GM12872 (cell line): ENCODE measurements at regions not wholly inside any gene's neighbourhood (a gene's known extent, or its start where the extent isn't known, plus 50 kb on each side); places are given as distances from the start of the nearest gene placed in this dataset.

ENCODE experiments used
- CTCF ChIP-seq: IDR thresholded peaks from 3 replicates; pipeline ENCODE4 v1.5.1; 2011; ENCODE audit warnings: low read depth, mild to moderate bottlenecking, low read length, moderate library complexity; ENCODE audit not compliant: insufficient read depth

- no peak for TF ChIP-seq CTCF
Observed at GRCh38 chr2:19478409-19478808, 120.0 kb upstream of the OSR1 start.

GRCh38 chr2:19476327-19476726 is 117.9 kb upstream of the OSR1 start:
- TF ChIP-seq CTCF: no peak

DNA sequence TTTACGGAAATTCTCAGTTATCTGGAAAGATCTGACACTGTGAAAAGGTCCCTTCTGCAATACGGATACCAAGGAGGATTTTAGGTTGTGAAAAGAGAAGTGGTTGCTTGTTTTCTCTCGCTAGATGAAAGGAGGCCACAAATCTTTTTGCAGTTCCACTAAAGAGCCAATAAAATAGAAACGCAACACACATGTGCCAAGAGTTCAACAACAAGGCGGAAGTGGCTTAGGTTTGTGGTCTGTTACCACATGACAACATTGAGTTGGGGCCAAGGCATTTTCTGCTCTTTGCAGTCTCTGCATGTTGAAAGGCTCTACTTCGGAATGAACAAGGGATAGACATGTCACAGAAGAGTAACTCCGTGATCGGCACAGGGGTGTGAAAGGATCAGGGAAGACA is 115.7 kb upstream of the OSR1 start:
- TF ChIP-seq CTCF: no peak

- no peak for TF ChIP-seq CTCF
Observed at GRCh38 chr2:19473350-19473749, 114.9 kb upstream of the OSR1 start.

DNA sequence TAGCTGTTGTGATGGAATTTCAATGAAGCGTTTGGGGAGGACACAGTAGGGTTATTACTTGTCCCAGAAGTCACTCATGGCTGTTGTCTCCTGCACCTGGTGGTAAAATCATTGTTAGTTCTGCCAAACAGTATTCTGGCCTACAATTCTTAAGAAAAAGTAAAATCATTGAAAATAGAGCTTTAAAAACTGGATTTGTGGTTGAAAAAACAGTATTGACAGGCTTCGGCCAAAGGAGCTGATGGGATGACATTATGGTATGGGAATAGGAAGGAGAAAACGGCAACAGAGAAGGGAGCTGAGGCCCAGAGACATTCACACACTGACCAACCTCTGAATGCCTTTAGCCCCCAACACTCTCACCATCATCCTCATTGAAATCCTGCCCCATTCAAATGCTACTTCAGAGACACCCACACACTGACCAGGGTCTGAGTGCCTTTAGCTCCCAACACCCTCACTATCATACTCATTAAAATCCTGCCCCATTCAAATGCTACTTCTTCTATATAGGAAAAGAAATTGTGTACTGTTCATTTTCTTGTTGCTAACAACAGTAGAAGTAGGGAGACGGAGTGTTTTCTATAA is 114.1 kb upstream of the OSR1 start:
- TF ChIP-seq CTCF: no peak

- TF ChIP-seq CTCF: no peak
Observed at GRCh38 chr2:19471491-19471890, 113.1 kb upstream of the OSR1 start.

DNA sequence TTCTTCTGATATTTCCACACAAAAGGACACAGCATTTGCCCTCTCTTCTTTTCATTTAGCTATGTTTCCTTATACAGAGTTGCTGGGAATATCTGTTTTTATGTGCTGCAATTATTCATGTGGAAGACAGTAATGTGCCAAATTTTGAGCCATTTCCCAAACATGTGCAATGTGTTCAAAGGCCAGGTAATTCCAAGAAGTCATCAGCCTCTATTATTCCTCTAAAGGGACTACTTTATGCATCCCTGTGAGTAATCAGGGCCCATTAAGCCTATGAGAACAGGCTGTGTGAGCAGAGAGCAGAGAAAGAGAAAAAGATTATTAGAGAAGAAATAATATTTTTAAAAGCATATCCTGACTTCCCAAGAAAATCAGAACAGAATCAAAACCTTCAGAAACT is 107.6 kb upstream of the OSR1 start:
- TF ChIP-seq CTCF: no peak
